Uterus (tissue), 2 donors: ENCODE measurements at regions not wholly inside any gene's neighbourhood (a gene's known extent, or its start where the extent isn't known, plus 50 kb on each side); places are given as distances from the start of the nearest gene placed in this dataset.

Source experiments
- POLR2A ChIP-seq, 2 donors: fragments of 450-650 bp; IDR thresholded peaks; one replicate each; pipeline ENCODE4 v1.6.1; 2016; ENCODE audit warnings: antibody characterized with exemption in 2 of 2, mild to moderate bottlenecking in 1 of 2, moderate library complexity in 1 of 2
- TF ChIP-seq, protein P1 (sequence below), 4 experiments: fragments of 200-600 bp in 2 of 4; fragments of 450-650 bp in 2 of 4; sonication (generic) in 2 of 4; IDR thresholded peaks; one replicate each; pipeline ENCODE4 v1.5.1; 2016 to 2019; ENCODE audit warnings: antibody characterized with exemption in 4 of 4, mild to moderate bottlenecking in 2 of 4, moderate library complexity in 1 of 4

DNA sequence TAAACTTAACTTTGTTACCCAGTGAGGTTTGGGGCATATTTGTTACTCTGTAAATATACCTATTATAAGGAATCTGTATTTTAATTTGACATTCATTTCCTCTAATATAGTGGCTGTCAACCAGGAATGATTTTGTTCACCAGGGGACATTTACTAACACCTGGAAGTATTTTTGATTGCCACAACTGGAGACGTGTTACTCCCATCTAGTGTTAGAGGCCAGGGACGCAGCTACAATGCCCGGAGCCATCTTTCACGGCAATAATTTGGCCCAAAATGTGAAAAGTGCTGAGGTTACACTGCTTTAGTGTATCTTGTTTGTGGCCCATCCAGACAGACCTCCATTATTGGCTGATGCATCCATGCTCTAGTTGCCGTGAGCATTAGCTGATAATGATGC is 881.3 kb upstream of the ATXN7L3B start:
- TF ChIP-seq, protein P1, sequence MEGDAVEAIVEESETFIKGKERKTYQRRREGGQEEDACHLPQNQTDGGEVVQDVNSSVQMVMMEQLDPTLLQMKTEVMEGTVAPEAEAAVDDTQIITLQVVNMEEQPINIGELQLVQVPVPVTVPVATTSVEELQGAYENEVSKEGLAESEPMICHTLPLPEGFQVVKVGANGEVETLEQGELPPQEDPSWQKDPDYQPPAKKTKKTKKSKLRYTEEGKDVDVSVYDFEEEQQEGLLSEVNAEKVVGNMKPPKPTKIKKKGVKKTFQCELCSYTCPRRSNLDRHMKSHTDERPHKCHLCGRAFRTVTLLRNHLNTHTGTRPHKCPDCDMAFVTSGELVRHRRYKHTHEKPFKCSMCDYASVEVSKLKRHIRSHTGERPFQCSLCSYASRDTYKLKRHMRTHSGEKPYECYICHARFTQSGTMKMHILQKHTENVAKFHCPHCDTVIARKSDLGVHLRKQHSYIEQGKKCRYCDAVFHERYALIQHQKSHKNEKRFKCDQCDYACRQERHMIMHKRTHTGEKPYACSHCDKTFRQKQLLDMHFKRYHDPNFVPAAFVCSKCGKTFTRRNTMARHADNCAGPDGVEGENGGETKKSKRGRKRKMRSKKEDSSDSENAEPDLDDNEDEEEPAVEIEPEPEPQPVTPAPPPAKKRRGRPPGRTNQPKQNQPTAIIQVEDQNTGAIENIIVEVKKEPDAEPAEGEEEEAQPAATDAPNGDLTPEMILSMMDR (IDR thresholded peaks at IDR 0.05): no peak
- no peak for TF ChIP-seq POLR2A (IDR thresholded peaks at IDR 0.05)
